Breast epithelium (tissue), 4 donors: ENCODE measurements at regions not wholly inside any gene's neighbourhood (a gene's known extent, or its start where the extent isn't known, plus 50 kb on each side); places are given as distances from the start of the nearest gene placed in this dataset.
"Not testable (repeated sequence)": the region's sequence is repeated elsewhere in the genome, so short reads cannot be mapped to it uniquely, and the experiment has no call there.

Experiments
- DNase-seq, 2 donors: peaks; one replicate each; pipeline ENCODE4 v3.0.0-alpha.2; 2019; ENCODE audit warnings: low spot score in 2 of 2
- H3K27ac ChIP-seq, 2 donors: fragments of 200-600 bp; sonication (generic) in 1 of 2; one replicate each; pipeline ENCODE4 v1.5.1; 2016 to 2019; ENCODE audit warnings: mild to moderate bottlenecking in 1 of 2
- H3K27me3 ChIP-seq, 2 donors: fragments of 200-600 bp; sonication (generic) in 1 of 2; one replicate each; pipeline versions ENCODE4 v1.5.1 to v1.6.0; 2017 to 2019; ENCODE audit warnings: control low read depth in 1 of 2, mild to moderate bottlenecking in 1 of 2
- H3K36me3 ChIP-seq: fragments of 200-600 bp; one replicate; pipeline ENCODE4 v1.5.1; 2019
- H3K4me1 ChIP-seq, 2 donors: fragments of 200-600 bp; sonication (generic); one replicate each; pipeline ENCODE4 v1.5.1; 2016 to 2019; ENCODE audit warnings: control low read depth in 1 of 2
- H3K4me3 ChIP-seq, 3 donors: fragments of 200-600 bp; sonication (generic); 1 replicate in 2 of 3; 2 replicates in 1 of 3; pipeline ENCODE4 v1.5.1; 2016 to 2019; ENCODE audit warnings: mild to moderate bottlenecking in 3 of 3, moderate library complexity in 2 of 3
- H3K9me3 ChIP-seq, 2 donors: fragments of 200-600 bp; sonication (generic) in 1 of 2; one replicate each; pipeline ENCODE4 v1.5.1; 2016 to 2019; ENCODE audit warnings: control low read depth in 1 of 2
- CTCF ChIP-seq, 3 donors: fragments of 450-650 bp; IDR thresholded peaks; one replicate each; pipeline ENCODE4 v1.5.1; 2016 to 2017; ENCODE audit warnings: antibody characterized with exemption in 3 of 3, mild to moderate bottlenecking in 3 of 3, moderate library complexity in 3 of 3
- POLR2A ChIP-seq: fragments of 450-650 bp; IDR thresholded peaks from one replicate; pipeline ENCODE4 v1.6.1; 2016; ENCODE audit warnings: antibody characterized with exemption, mild to moderate bottlenecking, moderate library complexity
- POLR2AphosphoS5 ChIP-seq, 3 donors: sonication (generic); formaldehyde crosslinking; IDR thresholded peaks; one replicate each; pipeline ENCODE4 v1.6.1; 2017; ENCODE audit warnings: antibody characterized with exemption in 3 of 3
- intact Hi-C: fragments of 100-400 bp; cut with DNase I; formaldehyde crosslinking; loops from one replicate; pipeline ENCODE4 v1.15.1; 2023; ENCODE audit warnings: low total_unique reads

- no peaks in the 10 kb centered on the region for H3K4me1 ChIP-seq
- DNase-seq, result no peak
- H3K9me3 ChIP-seq, result peaks cover 3 to 7% of the 10 kb centered on the region in 2 donors
- H3K4me3 ChIP-seq, result no peak overlapping the region
- H3K27ac ChIP-seq, result no peak overlapping the region
- H3K36me3 ChIP-seq, result no peaks in the 10 kb centered on the region
- no peak for TF ChIP-seq POLR2AphosphoS5 (IDR thresholded peaks at IDR 0.05)
- TF ChIP-seq POLR2A, result no peak
- no peak for TF ChIP-seq CTCF (IDR thresholded peaks at IDR 0.05)
- intact Hi-C loops, result no loop called here
- no peaks in the 10 kb centered on the region for H3K27me3 ChIP-seq
Measured at GRCh38 chr16:58882292-58882691, 148.2 kb upstream of the GOT2 start.

- H3K4me3 ChIP-seq, H3K27me3 ChIP-seq, H3K4me1 ChIP-seq, H3K36me3 ChIP-seq, intact Hi-C loops, H3K27ac ChIP-seq, DNase-seq, H3K9me3 ChIP-seq: not testable (repeated sequence)
Measured at GRCh38 chr16:58878641-58879040, 144.5 kb upstream of the GOT2 start.

- TF ChIP-seq POLR2A, result no peak
- TF ChIP-seq POLR2AphosphoS5 (IDR thresholded peaks at IDR 0.05), result no peak
- TF ChIP-seq CTCF (IDR thresholded peaks at IDR 0.05), result no peak
- Histone ChIP-seq H3K36me3 (no peaks in the 10 kb centered on the region), H3K27ac (no peak overlapping the region), H3K4me1 (no peaks in the 10 kb centered on the region), H3K27me3 (no peaks in the 10 kb centered on the region), H3K9me3 (no peaks in the 10 kb centered on the region), H3K4me3 (no peak overlapping the region)
- intact Hi-C loops, result no loop called here
- no peak for DNase-seq
Measured at GRCh38 chr16:58866935-58867334, 132.8 kb upstream of the GOT2 start.

- Histone ChIP-seq H3K27me3 (no peaks in the 10 kb centered on the region), H3K27ac (no peak overlapping the region), H3K4me3 (no peak overlapping the region), H3K36me3 (no peaks in the 10 kb centered on the region), H3K9me3 (no peaks in the 10 kb centered on the region), H3K4me1 (no peaks in the 10 kb centered on the region)
- TF ChIP-seq POLR2A, result no peak
- no peak for TF ChIP-seq CTCF (IDR thresholded peaks at IDR 0.05)
- no peak for TF ChIP-seq POLR2AphosphoS5 (IDR thresholded peaks at IDR 0.05)
- DNase-seq, result no peak
- intact Hi-C loops, result no loop called here
Measured at GRCh38 chr16:58863761-58864160, 129.6 kb upstream of the GOT2 start.

GRCh38 chr16:58863042-58863441, 128.9 kb upstream of the GOT2 start:
- no peak for DNase-seq
- H3K27me3 ChIP-seq, result no peaks in the 10 kb centered on the region

More at GRCh38 chr16:58863042-58863441, 128.9 kb upstream of the GOT2 start:
- no peak overlapping the region for H3K4me3 ChIP-seq
- TF ChIP-seq CTCF (IDR thresholded peaks at IDR 0.05) (no peak), POLR2A (no peak), POLR2AphosphoS5 (IDR thresholded peaks at IDR 0.05) (no peak)
- intact Hi-C loops, result no loop called here
- no peak overlapping the region for H3K27ac ChIP-seq
- H3K9me3 ChIP-seq, result no peaks in the 10 kb centered on the region
- H3K36me3 ChIP-seq, result no peaks in the 10 kb centered on the region
- H3K4me1 ChIP-seq, result no peaks in the 10 kb centered on the region
